ENCODE measurements at regions not wholly inside any gene's neighbourhood (a gene's known extent, or its start where the extent isn't known, plus 50 kb on each side); places are given as distances from the start of the nearest gene placed in this dataset.

DNA sequence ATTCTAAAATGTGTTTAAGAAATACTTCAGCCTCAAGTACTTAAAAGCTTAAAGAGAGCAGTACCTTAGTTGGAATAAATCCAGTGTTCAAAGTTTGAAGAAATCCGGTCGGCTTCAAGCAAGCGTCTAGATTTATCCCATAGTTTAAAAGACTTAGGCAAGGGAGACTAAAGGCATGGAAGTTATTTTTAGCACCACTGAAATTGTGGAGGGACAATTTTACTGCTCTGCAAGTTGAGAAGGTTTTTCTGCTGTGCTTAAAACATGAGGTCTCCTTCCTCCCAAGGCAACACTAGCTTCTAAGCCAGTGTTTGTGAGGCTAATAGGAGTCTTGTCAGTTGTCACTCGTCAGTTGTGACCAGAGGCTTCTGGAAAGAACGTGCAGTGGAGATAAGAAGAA is 183.5 kb downstream of the MSL3 start:
- TF ChIP-seq, protein P1, sequence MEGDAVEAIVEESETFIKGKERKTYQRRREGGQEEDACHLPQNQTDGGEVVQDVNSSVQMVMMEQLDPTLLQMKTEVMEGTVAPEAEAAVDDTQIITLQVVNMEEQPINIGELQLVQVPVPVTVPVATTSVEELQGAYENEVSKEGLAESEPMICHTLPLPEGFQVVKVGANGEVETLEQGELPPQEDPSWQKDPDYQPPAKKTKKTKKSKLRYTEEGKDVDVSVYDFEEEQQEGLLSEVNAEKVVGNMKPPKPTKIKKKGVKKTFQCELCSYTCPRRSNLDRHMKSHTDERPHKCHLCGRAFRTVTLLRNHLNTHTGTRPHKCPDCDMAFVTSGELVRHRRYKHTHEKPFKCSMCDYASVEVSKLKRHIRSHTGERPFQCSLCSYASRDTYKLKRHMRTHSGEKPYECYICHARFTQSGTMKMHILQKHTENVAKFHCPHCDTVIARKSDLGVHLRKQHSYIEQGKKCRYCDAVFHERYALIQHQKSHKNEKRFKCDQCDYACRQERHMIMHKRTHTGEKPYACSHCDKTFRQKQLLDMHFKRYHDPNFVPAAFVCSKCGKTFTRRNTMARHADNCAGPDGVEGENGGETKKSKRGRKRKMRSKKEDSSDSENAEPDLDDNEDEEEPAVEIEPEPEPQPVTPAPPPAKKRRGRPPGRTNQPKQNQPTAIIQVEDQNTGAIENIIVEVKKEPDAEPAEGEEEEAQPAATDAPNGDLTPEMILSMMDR (conservative IDR thresholded peaks at IDR 0.05; ENCODE audit: control insufficient read depth, insufficient read depth, low read depth, low read length), result no peak
- DNase-seq (ENCODE audit: low read depth), result no peak
- H3K4me3 ChIP-seq (ENCODE audit: control insufficient read depth, low read depth, low read length), result no peak overlapping the region

GRCh38 chrX:11944501-11944900 is 186.5 kb downstream of the MSL3 start:
- H3K4me3 ChIP-seq (ENCODE audit: control insufficient read depth, low read depth, low read length), result no peak overlapping the region
- DNase-seq (ENCODE audit: low read depth), result peak; percentile 68
- TF ChIP-seq, protein P1 (conservative IDR thresholded peaks at IDR 0.05; ENCODE audit: control insufficient read depth, insufficient read depth, low read depth, low read length), result peak; percentile 69

DNA sequence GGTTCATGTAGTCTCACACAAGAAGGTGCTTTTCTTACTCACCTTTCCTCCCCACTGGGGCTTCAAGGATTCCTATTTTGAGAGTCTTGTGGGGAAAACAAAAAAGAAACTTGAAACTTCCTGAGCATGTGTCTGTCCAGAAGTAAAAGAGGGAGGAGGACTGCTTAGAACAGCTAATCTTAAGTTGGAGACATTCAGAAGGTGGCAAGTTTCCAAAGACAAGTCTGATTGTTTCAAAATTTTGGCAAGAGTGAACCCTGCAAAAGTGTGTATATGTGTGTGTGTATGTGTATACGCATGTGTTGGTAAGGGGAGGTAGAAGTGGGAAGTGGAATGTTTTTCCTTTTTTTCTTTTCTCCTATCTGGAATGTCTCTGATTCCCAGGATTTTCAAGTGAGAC is 189.0 kb upstream of the FRMPD4 start:
- TF ChIP-seq, protein P1 (conservative IDR thresholded peaks at IDR 0.05; ENCODE audit: control insufficient read depth, insufficient read depth, low read depth, low read length), result no peak
- no peak overlapping the region for H3K4me3 ChIP-seq (ENCODE audit: control insufficient read depth, low read depth, low read length)
- DNase-seq (ENCODE audit: low read depth), result no peak

GRCh38 chrX:11952176-11952720 is 186.0 kb upstream of the FRMPD4 start:
- H3K4me3 ChIP-seq (ENCODE audit: control insufficient read depth, low read depth, low read length), result no peak overlapping the region
- DNase-seq (ENCODE audit: low read depth), result peak; percentile 46
- TF ChIP-seq, protein P1 (conservative IDR thresholded peaks at IDR 0.05; ENCODE audit: control insufficient read depth, insufficient read depth, low read depth, low read length), result no peak

DNA sequence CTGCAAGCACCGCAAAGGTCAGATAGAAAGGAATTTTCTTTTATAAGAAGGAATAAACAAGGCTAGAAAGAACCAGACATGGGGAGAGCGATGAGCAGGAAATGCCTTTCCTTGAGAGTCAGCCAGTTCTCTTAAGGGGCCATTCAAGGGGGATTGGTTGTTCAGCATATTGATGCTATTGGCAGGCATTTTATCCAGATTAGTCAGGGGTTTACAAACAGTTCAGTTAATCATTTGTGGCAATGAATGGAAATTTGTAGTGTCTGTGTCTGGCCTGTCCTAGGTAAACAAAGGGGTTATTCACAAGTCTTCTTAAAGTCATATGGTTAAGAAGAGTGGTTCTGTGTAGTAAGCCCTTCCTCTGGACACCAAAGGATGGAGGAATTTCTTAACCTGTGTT is 184.7 kb upstream of the FRMPD4 start:
- peak; percentile 86 for DNase-seq (ENCODE audit: low read depth)
- TF ChIP-seq, protein P1 (conservative IDR thresholded peaks at IDR 0.05; ENCODE audit: control insufficient read depth, insufficient read depth, low read depth, low read length), result no peak
- H3K4me3 ChIP-seq (ENCODE audit: control insufficient read depth, low read depth, low read length), result no peak overlapping the region

- TF ChIP-seq, protein P1 (conservative IDR thresholded peaks at IDR 0.05; ENCODE audit: control insufficient read depth, insufficient read depth, low read depth, low read length), result no peak
- DNase-seq (ENCODE audit: low read depth), result no peak
- no peak overlapping the region for H3K4me3 ChIP-seq (ENCODE audit: control insufficient read depth, low read depth, low read length)
These were observed 184.1 kb upstream of the FRMPD4 start for GRCh38 chrX:11954176-11954575.

DNA sequence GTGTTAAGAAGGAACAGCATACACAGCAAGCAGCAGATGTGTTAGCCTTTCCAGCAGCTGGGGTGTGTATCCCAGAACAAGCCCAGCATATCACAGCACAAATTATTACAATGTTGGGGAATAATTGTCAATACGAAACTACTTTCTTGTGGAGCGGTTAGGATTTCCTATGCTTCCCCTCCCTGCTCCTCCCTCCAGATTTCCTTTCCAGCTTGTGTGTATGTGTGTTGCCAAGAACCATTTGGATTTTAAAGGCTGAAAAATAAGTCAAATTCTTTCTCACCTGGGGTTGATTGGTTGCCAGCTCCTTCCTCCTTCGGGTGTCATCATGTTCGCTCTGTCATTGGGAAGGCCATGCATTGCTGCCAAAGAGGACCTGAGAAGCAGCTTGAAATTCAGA is 178.2 kb upstream of the FRMPD4 start:
- TF ChIP-seq, protein P1 (conservative IDR thresholded peaks at IDR 0.05; ENCODE audit: control insufficient read depth, insufficient read depth, low read depth, low read length), result no peak
- no peak overlapping the region for H3K4me3 ChIP-seq (ENCODE audit: control insufficient read depth, low read depth, low read length)
- DNase-seq (ENCODE audit: low read depth), result no peak
